Head of caudate nucleus (tissue), 42 donors: ENCODE measurements at regions not wholly inside any gene's neighbourhood (a gene's known extent, or its start where the extent isn't known, plus 50 kb on each side); places are given as distances from the start of the nearest gene placed in this dataset.
A peak's percentile ranks its signal among the peaks of the same experiment; 100 is the strongest.

Source experiments
- DNase-seq, 42 donors: peaks; one replicate each; pipeline versions ENCODE4 v3.0.0 to v3.0.0-alpha.2; 2020 to 2021; ENCODE audit warnings: mixed read lengths in 7 of 42
- intact Hi-C: fragments of 100-400 bp; cut with DNase I; formaldehyde crosslinking; loops from one replicate; pipeline ENCODE4 v1.15.0; 2022

DNA sequence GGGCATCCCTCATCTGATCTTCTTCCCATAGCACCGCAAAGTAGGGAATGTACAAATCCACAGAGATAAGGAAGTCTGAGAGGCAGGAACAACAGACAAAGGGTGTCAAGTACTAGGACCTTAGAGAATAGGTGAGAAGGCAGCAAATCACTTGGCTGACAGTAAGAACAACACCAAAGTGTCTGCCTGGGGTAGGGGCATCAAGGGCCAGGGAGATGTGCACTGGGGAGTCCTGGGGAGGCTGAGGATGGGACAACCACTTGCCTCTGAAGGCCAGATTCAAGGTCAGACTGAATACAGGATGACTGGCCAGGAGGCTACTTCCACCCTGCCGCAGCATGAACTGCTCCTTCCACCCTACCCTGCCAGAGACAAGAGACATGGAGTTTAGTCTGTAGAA is 1040.8 kb downstream of the BCL11B start:
- intact Hi-C loops = no loop called here
- DNase-seq = no peak

DNA sequence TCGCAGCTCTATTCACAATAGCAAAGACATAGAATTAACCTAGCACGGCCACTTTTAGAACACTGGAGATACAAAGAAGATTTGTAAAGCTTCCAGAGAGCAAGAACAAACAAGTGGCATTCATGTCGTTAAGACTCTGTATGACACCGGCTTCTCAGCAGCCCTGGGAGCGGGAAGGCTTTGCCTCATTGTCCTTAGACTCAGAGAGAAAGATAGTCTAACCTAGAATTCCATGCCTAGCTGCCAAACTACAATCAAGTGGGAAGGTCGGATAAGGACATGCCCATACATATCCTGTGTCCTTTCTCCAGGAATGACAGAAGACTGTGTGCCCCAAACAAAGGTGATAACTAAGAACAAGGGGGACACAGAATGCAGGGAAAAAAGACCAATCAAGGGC is 1038.3 kb downstream of the BCL11B start:
- no peak for DNase-seq
- intact Hi-C loops = no loop called here

DNA sequence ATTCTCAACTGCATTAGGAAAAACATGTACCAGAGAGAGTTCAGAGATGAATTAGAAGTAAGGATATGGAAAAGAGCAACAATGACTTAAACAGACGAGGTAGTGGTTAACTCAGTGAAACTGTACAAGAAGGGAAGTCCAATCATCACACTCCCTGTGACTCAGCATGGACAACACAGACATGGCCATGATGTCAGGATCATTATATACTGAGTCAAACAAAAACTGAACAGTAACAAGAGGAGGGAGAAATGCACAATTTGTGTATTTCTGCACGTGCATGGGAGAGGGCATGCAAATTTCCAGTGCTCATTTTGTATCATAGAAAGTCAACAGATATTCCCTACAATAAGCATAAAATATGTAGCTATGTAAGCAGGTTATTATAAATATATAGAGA is 1037.8 kb downstream of the BCL11B start:
- DNase-seq = no peak
- intact Hi-C loops = no loop called here

DNA sequence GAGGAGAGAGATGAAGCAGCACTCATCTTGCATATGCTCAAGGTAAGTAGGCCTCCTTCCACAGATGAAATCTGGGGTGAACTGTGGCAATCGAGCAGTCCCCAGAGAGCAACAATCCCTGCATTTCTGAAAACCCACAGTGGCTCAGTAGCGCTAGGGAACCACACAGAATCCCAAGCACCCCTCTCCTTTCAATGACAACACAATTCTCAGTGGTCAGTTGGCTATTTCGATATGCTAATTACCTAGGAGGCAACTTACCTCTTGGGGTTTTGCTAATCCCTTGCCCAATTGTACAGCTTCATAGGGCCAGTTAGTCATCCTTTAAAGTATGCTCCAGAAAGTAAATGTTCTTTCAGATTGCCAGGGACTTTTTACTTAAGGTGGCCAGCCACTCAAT is 1035.7 kb downstream of the BCL11B start:
- DNase-seq = no peak
- intact Hi-C loops = no loop called here

DNA sequence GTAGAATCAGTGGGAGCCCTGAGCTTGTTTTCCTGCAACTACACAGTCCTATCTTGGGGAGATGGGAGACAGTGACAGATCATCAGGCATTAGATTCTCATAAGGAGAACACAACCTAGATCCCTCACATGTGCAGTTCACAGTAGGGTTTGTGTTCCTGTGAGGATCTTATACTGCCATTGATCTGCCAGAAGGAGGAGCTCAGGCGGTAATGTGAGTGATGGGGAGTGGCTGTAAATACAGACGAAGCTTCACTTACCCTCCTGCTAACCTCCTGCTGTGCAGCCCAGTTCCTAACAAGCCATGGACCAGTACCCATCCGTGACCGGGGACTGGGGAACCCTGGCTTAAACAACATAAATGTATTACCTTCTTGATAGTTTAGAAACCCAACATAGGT is 1034.1 kb downstream of the BCL11B start:
- no peak for DNase-seq
- intact Hi-C loops = no loop called here

DNA sequence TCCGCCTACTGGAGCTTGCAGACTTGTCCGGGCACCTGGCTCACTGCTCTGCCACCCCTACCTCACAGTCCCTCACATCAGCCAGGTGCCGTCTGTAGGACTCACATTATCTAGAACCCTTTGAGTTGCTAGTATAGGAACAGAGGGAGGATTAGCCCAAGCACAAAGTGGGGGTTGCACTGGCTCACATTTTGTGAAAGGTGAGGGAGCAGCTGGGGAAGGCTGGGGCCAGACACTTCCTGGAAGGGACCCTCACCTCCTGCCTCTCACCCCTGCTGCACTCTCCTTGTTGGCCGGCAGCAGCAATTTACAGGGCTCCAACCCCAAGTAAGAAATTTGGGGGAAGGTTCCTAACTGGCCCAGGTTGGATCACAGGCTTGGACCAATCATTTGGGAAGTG is 1031.6 kb downstream of the BCL11B start:
- no peak for DNase-seq
- intact Hi-C loops = no loop called here

DNA sequence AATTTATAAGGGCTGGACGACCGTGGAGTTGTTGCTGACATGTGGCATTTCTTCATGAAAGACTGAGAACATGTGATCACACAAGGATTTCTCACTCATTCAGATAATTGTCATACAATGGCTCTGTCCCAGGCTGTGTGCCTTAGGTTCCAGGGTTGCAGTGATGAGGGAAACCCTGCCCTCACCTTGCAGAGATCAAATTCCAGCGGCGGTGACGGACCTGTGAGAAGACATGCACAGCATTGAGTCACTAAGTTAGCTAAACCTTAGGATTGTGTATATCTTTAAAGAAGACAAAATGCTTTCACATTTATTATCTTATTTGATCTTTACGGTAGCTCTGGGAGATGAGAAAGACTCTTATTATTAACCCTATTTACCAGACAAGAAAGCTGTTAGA is 1029.1 kb downstream of the BCL11B start:
- intact Hi-C loops = no loop called here
- DNase-seq = no peak

DNA sequence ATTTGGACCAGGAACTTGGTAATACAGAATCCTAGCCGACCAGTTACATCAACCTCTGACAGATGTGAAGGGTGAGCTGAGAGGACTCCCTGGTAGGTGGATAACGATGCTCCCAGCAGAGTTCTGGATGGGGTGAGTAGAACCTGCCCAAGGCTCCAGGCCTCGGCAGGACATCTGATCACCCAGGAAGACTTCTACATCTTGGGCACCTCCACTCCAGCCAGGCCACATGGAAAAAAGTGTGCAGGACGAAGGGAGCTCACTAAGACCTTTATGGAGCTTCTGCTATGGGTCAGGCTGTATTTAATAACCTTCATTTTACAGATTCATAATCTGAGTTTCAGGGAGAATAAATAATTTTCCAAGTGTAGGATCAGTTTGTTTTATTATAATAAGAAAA is 1028.7 kb downstream of the BCL11B start:
- no peak for DNase-seq
- intact Hi-C loops = no loop called here

DNA sequence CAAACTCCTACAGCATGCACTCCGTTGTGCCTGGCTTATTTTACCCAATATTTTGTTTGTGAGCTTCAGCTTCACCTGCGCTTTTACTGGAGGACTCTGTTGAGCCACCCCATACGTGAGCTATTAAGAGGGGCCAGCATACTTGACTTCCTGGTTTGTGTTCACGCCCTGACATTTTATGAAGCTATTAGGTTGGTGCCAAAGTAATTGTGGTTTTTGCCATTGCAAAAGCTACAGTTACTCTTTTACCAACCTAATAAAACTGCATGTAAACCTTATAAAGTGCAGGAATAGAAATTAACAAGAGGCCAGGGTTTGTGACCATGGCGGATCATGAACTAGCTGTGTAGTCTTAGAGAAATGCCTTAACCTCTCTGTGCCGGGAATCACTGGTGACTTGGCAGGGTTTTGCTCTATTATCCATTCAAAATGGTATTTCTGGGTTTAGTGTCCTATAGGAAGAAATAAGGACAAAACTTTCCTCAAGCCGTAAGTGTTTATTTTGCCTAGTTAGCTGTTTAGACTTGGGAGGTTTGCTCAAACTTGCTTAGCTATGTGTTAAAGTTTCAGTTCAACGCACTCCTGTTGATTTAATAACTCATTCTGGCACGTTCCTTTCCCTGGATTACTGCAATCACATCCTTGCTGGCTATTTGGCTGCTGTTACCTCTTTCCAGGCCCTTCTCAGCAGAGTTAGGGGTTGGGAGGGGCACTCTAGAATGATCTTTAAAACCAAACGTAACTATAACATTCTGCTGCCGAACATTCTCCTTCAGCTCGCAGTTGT is 1027.6 kb downstream of the BCL11B start:
- DNase-seq = no peak
- intact Hi-C loops = no loop called here

DNA sequence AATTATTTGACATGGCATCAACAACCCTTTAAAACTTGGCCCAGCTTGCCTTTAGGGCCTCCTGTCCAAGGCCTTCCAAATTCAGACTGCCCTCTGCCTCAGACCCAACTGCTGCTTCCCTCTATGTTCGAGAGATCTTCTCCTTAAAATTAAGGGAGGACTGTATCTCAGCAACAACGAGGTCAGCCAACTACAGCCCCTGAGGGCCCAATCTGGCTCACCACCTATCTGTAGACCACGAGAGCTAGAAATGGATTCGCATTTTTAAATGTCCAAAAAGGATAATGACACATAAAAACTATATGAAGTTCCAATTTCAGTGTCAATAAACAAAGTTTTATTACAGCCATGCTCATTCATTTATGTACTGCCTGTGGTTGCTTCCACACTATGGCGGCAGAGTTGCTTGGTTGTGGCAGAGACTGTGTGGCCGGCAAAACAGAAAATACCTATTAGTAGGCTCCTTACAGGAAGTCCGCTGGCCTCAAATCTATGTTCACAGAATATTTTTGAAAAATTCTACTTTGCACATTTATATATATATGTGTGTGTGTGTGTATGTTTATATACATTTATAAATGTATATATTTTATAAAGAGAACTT is 1026.9 kb downstream of the BCL11B start:
- intact Hi-C loops = no loop called here
- no peak for DNase-seq

DNA sequence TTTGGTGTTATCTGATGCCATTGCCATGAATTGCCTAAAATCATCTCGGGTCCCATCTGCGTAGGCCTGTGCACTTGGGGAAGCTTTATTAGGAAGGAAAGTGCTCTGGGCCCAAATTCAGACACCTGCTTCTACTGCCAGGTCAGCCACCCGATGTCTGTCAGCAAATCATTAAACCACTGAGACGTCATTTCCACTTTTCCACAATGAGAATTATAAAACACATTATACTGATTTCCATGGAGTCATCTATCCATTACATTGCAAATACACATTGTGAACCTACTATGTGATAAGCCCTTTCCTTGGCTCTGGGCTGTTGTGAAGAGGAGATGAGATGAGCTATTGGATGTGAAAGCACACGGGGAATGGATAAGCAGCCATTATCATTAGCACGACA is 1022.9 kb downstream of the BCL11B start:
- intact Hi-C loops = no loop called here
- no peak for DNase-seq

DNA sequence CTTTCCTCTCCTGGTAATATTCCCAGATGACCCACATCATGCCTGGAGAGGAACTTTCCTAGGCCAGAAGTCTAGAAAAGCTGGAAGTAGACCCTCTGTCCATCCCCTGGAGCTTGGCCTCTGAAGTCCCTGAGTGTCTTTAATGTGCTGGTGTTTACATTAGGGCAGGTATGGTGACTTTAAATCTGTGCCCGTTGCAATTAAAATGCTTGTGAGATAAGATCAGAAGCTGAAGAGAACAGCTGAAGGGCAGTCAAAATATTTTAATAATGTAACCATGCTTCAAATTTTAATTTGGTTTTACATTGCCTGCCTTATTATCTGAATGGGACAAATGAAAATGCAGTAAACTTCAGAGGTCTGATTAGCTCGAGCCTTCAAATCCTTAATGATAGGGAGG is 1022.5 kb downstream of the BCL11B start:
- intact Hi-C loops = no loop called here
- no peak for DNase-seq

DNA sequence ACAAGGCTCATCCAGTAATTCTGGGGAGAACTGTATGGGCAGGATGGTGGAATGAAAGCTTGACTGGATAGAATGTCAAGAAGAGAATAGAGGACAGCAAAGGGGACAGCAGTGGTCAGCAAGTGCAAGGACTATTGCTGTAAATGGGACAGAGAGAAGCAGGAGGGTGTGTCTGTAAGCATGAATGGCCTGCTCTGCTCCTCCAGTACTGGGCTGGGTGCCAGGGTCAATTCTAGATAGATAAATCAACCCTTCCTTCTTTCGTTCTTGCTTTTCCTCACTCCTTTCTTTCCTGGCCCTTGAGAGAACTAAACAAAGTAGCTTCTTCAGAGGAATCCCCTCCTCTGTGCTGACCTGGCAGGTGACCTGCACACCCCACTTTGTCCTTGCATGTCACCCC is 1019.2 kb downstream of the BCL11B start:
- no peak for DNase-seq
- intact Hi-C loops = no loop called here

DNA sequence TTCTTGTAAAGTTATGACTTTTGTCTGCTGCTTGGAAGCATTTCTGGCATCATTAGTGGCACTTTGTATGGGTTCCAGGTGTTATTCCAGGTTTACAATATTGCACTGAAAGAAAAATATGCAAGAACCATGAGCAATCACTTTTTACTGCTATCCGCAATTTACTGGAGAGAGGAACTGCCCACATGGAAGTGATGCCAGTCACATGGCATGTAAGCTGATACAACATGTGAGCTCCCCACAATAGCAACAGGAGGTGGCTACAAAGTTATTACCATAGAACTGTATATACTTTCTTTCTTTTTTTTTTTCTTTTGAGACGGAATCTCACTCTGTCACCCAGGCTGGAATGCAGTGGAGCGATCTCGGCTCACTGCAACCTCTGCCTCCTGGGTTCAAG is 1012.1 kb downstream of the BCL11B start:
- no peak for DNase-seq
- intact Hi-C loops = no loop called here

DNA sequence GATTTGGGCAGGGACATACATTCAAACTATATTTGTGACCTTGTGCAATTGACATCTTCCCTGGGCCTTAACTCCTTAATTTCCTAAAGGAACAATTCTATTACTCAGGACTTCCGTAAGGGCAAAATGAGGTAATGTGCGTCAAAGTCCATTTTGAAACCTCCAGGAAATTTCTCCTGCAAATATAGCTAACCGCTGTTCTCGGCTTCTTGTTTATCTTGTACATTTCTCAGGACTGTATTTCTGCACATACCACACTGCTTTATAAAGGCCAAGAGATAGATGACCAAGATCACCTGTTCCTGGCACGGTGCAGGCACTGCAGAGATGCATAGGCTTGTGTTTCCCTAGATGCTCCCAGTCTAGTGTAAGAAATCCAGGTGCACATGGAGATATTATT is 1009.4 kb downstream of the BCL11B start:
- intact Hi-C loops = no loop called here
- no peak for DNase-seq

DNA sequence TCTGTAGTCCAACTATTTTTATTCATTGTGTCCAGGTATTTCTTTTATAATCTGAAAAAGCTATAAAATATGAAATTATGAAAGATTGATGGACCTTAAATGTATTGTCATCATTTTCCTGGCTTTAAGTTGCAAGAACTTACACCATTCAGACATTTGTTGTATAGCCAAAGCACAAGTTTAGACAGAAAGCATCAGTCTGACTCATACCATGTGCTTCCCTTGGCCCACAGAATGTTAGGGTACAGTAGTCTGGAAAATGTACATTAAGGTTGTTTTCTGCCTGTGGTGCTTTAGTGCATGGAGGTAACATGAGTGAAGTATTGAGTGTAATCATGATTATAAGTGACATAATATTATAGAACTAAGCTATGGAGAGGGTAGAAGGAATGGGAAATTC is 1002.5 kb downstream of the BCL11B start:
- intact Hi-C loops = no loop called here
- DNase-seq = no peak

DNA sequence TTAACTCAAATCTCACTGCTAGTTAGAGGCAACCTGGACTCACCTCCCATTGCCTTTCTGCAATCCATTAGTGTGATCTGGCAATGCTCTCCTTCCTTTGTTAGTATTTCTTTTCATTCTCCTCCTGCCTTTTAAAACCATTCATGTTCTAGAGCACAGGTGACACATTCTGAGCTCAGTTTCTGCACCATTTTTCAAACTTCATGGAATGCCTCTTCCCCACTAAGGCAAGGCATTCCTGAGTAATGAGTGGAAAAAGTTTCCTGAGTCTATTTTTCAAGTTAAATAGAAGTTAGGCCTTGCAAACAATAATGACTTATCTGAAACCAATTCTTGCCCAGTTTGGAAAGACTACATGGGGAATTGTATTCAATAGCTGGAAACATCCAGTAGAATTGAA is 1001.8 kb downstream of the BCL11B start:
- no peak for DNase-seq
- intact Hi-C loops = no loop called here

DNA sequence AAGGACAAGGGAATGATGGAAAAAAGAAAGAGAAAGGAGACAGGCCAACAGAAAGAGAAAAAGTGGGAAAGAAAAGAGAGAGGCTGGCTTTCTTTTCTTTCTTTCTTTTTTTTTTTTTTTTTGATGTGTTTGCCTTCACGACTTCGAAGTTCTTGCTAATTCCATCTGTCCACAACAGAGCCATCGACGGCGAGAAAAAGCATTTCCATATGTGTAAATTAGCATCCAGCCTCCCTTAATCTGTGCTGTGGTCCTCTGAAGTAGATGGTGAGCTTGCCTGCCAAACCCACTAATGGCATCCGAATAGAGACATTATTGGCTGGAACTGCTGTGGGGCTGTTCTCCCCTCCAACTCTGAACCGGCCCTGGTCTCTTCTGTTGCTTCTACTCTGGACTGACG is 997.4 kb downstream of the BCL11B start:
- DNase-seq = no peak
- intact Hi-C loops = no loop called here

DNA sequence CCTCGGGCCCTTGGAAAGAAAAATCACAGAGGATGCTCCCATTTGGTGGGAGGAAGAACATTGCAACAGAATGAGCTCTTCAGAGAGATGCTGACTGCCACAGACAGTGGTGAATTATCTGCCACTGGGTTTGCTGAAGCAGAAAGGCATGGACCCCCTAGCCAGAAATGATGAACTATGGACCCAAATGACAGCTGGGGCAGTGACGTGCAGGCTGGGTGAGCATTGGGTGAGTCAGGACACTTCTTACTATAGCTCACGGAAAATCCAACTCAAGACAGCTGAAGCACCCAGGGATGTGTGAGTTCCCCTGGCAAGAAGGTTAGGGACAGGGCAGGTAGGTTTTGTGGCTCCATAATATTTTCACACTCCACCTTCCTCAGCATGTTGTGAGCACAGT is 993.2 kb downstream of the BCL11B start:
- no peak for DNase-seq

DNA sequence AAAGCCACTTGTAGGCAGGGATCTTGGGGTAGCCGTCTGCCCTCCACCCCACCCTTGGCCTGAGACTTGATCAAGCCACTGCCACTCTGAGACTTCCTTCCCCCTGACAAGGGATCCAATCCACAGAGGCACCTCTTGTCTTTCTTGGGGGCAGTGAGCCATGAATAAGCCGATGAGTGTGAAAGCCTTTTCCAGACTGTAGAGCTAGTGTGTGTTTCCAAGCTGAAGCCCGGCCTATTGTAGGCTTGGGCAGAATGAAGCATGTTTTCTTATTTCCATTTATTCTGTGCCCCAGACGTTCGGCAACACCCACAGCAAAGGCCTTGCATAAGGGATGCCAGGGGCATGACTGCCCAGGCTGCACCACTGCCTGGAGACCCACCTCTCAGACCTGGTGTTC is 991.6 kb downstream of the BCL11B start:
- intact Hi-C loops = no loop called here
- peak in 1 of 42 donors; percentile 3 for DNase-seq

More for the DNA sequence above, 993.2 kb downstream of the BCL11B start:
- intact Hi-C loops = no loop called here

DNA sequence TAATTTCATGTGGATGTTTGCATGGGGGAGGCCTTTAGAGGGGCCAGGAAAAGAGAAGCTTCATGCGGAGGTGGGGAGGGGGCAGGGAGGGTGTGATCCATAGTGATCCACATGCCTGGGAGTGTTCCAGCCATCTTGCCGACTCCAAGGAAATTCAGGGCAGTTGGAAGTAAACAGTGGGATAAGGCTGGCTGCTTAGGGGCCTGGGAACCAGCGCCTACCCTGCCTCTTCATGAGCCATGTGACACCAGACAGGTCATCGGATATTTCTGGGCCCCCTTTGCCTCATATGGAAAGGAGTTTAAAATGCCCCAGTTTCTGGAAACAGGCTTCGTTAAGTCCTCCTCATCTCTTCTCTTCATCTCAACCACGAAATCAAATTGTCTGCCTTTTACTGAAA is 983.2 kb downstream of the BCL11B start:
- intact Hi-C loops = no loop called here
- DNase-seq = no peak
